ENCODE measurements at regions not wholly inside any gene's neighbourhood (a gene's known extent, or its start where the extent isn't known, plus 50 kb on each side); places are given as distances from the start of the nearest gene placed in this dataset.

DNA sequence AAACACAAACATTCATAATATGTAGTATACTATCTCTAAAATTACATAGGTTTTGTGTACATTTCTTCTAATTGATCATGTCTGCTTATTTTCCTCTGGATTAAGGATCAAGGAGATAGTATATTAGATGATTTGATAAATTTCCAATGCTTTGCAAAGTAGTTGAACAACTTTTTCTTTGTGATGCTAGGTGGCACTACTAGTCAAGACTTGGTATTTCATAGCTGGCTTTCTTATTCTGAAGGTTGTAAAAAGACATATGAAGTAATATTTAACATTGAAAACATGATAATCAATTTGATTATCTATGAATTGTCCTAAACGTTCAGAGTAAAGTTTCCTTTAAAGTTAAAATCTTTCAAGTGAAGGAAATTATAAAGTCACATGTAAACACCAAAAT is 106.1 kb upstream of the FGF10 start:
- CTCF ChIA-PET, result no interaction called here
- no peak overlapping the region for H3K4me3 ChIP-seq (ENCODE audit: control insufficient read depth in 1 of 7, extremely low read depth in 1 of 7, insufficient read depth in 4 of 7, low read depth in 2 of 7, low read length in 6 of 7)
- H3K4me1 ChIP-seq (ENCODE audit: control extremely low read depth in 1 of 4, control insufficient read depth in 4 of 4, insufficient read depth in 4 of 4, low read length in 3 of 4), result no peaks in the 10 kb centered on the region
- peaks cover 0 to 4% (median 0%) of the 10 kb centered on the region in 5 experiments for H3K9me3 ChIP-seq (ENCODE audit: control extremely low read depth in 1 of 5, control insufficient read depth in 4 of 5, insufficient read depth in 2 of 5, low read depth in 1 of 5, low read length in 4 of 5)
- no peak for DNase-seq
- no peaks in the 10 kb centered on the region for H3K36me3 ChIP-seq (ENCODE audit: control insufficient read depth in 4 of 4, insufficient read depth in 4 of 4, low read length in 3 of 4)
- H3K27ac ChIP-seq (ENCODE audit: insufficient read depth in 1 of 2, low read depth in 1 of 2, low read length in 2 of 2, poor library complexity in 1 of 2, severe bottlenecking in 2 of 2), result no peak overlapping the region
- no peaks in the 10 kb centered on the region for H3K27me3 ChIP-seq (replicated peaks in 2 of 5; ENCODE audit: control insufficient read depth in 4 of 5, insufficient read depth in 5 of 5, low read length in 4 of 5)
- no CpG with 5 or more reads among the region's 1 CpG for WGBS (ENCODE audit: insufficient coverage)
- POLR2A ChIA-PET, result no interaction called here

DNA sequence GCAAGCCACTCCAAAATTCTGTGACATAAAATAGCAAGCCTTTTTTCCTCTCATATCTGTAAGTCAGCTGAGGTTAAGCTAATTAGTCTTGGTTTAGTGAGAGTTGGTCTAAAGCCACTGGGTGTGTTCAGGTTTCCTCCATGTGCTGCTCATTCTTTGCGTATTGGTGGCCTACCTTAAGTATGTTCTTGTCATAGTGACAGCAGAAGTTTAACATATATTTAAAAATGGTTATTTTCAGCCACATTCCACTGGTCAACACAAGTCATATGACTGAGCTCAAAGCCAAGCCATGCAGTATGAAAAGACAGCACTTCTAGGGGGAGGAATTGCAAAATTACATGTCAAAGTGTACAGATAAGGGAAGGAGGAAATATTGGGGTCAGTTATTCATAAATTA is 100.5 kb upstream of the FGF10 start:
- Histone ChIP-seq H3K27ac (ENCODE audit: insufficient read depth in 1 of 2, low read depth in 1 of 2, low read length in 2 of 2, poor library complexity in 1 of 2, severe bottlenecking in 2 of 2) (no peak overlapping the region), H3K4me3 (ENCODE audit: control insufficient read depth in 1 of 7, extremely low read depth in 1 of 7, insufficient read depth in 4 of 7, low read depth in 2 of 7, low read length in 6 of 7) (no peak overlapping the region), H3K27me3 (replicated peaks in 2 of 5; ENCODE audit: control insufficient read depth in 4 of 5, insufficient read depth in 5 of 5, low read length in 4 of 5) (no peaks in the 10 kb centered on the region), H3K36me3 (ENCODE audit: control insufficient read depth in 4 of 4, insufficient read depth in 4 of 4, low read length in 3 of 4) (no peaks in the 10 kb centered on the region), H3K4me1 (ENCODE audit: control extremely low read depth in 1 of 4, control insufficient read depth in 4 of 4, insufficient read depth in 4 of 4, low read length in 3 of 4) (no peaks in the 10 kb centered on the region), H3K9me3 (ENCODE audit: control extremely low read depth in 1 of 5, control insufficient read depth in 4 of 5, insufficient read depth in 2 of 5, low read depth in 1 of 5, low read length in 4 of 5) (peaks cover 0 to 4% (median 0%) of the 10 kb centered on the region in 5 experiments)
- CTCF ChIA-PET, result interaction anchor here (0.7 kb wide), 1 partner anchor 51 kb away, joined by 3 read pairs; no protein-coding TSS in a partner anchor
- POLR2A ChIA-PET, result no interaction called here
- no peak for DNase-seq
- no CpG with 5 or more reads among the region's 1 CpG for WGBS (ENCODE audit: insufficient coverage)

DNA sequence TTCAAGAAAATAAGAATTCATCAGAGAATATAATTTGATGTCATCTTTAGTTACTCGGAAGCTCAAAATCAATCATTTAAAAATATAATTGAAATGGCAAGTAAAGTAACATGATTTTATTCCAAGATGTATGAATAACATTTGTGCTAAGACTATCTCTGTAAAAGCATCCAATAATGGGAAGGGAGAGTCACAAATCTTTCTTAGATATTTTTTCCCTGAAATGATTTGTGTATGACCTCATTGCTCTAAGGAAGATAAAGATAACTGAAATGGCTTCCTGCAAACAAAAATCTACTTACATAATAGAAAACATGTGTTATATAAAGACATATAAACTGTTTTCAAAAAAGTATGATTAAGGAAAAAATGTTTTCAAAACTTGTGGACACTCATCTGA is 97.4 kb upstream of the FGF10 start:
- DNase-seq, result no peak
- Histone ChIP-seq H3K4me1 (ENCODE audit: control extremely low read depth in 1 of 4, control insufficient read depth in 4 of 4, insufficient read depth in 4 of 4, low read length in 3 of 4) (no peaks in the 10 kb centered on the region), H3K27me3 (replicated peaks in 2 of 5; ENCODE audit: control insufficient read depth in 4 of 5, insufficient read depth in 5 of 5, low read length in 4 of 5) (no peaks in the 10 kb centered on the region), H3K36me3 (ENCODE audit: control insufficient read depth in 4 of 4, insufficient read depth in 4 of 4, low read length in 3 of 4) (no peaks in the 10 kb centered on the region), H3K9me3 (ENCODE audit: control extremely low read depth in 1 of 5, control insufficient read depth in 4 of 5, insufficient read depth in 2 of 5, low read depth in 1 of 5, low read length in 4 of 5) (no peaks in the 10 kb centered on the region), H3K4me3 (ENCODE audit: control insufficient read depth in 1 of 7, extremely low read depth in 1 of 7, insufficient read depth in 4 of 7, low read depth in 2 of 7, low read length in 6 of 7) (no peak overlapping the region), H3K27ac (ENCODE audit: insufficient read depth in 1 of 2, low read depth in 1 of 2, low read length in 2 of 2, poor library complexity in 1 of 2, severe bottlenecking in 2 of 2) (no peak overlapping the region)
- no CpG with 5 or more reads among the region's 1 CpG for WGBS (ENCODE audit: insufficient coverage)
- ChIA-PET CTCF (no interaction called here), POLR2A (no interaction called here)

DNA sequence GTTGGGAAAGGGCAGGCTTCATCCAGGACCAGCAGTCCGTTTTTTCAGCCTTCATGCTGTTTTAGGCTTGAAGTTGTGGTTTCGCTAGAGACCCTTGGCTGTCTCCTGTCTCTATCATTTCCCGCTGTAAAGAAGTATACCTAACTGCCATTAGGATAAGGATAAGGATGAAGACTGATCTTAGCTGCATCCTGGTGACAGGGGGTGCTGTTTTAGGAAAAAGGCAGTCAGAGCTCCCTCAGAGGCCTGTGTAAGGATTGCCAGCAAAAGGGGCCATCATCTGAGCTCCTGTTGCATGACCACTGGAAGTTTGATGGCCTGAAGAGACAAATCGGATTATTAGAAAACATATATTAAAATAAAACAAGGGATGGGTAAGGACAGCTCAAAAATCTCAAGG is 64.8 kb upstream of the FGF10 start:
- DNase-seq, result no peak
- H3K27me3 ChIP-seq (replicated peaks in 2 of 5; ENCODE audit: control insufficient read depth in 4 of 5, insufficient read depth in 5 of 5, low read length in 4 of 5), result no peaks in the 10 kb centered on the region
- H3K9me3 ChIP-seq (ENCODE audit: control extremely low read depth in 1 of 5, control insufficient read depth in 4 of 5, insufficient read depth in 2 of 5, low read depth in 1 of 5, low read length in 4 of 5), result peaks cover 0 to 1% (median 0%) of the 10 kb centered on the region in 5 experiments
- no peak overlapping the region for H3K4me3 ChIP-seq (ENCODE audit: control insufficient read depth in 1 of 7, extremely low read depth in 1 of 7, insufficient read depth in 4 of 7, low read depth in 2 of 7, low read length in 6 of 7)
- H3K27ac ChIP-seq (ENCODE audit: insufficient read depth in 1 of 2, low read depth in 1 of 2, low read length in 2 of 2, poor library complexity in 1 of 2, severe bottlenecking in 2 of 2), result no peak overlapping the region
- H3K36me3 ChIP-seq (ENCODE audit: control insufficient read depth in 4 of 4, insufficient read depth in 4 of 4, low read length in 3 of 4), result no peaks in the 10 kb centered on the region
- CTCF ChIA-PET, result no interaction called here
- H3K4me1 ChIP-seq (ENCODE audit: control extremely low read depth in 1 of 4, control insufficient read depth in 4 of 4, insufficient read depth in 4 of 4, low read length in 3 of 4), result no peaks in the 10 kb centered on the region
- WGBS (ENCODE audit: insufficient coverage), result 100% methylated on average over 2 of the region's 4 CpGs
- POLR2A ChIA-PET, result no interaction called here

DNA sequence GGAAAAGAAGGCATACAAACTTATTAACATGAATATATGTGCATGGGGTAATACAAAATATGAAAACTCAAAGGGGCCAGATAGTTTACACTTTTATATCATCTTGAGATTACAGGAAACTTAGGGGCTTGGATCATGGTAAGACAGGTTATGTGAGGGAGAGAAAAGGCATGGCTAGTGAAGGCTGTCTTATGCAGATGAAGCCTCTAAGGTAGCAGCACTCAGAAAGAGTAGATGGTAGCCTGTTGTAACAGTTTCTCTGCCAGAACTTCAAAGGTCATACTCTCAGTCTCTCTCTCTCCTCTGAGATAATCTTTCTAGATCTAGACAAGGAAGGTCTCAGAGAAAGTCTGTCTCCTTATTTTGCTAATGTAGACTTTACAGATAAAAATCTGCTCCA is 57.2 kb upstream of the FGF10 start:
- DNase-seq, result no peak
- ChIA-PET CTCF (no interaction called here), POLR2A (no interaction called here)
- Histone ChIP-seq H3K9me3 (ENCODE audit: control extremely low read depth in 1 of 5, control insufficient read depth in 4 of 5, insufficient read depth in 2 of 5, low read depth in 1 of 5, low read length in 4 of 5) (no peaks in the 10 kb centered on the region), H3K4me1 (ENCODE audit: control extremely low read depth in 1 of 4, control insufficient read depth in 4 of 4, insufficient read depth in 4 of 4, low read length in 3 of 4) (no peaks in the 10 kb centered on the region), H3K36me3 (ENCODE audit: control insufficient read depth in 4 of 4, insufficient read depth in 4 of 4, low read length in 3 of 4) (no peaks in the 10 kb centered on the region), H3K27ac (ENCODE audit: insufficient read depth in 1 of 2, low read depth in 1 of 2, low read length in 2 of 2, poor library complexity in 1 of 2, severe bottlenecking in 2 of 2) (no peak overlapping the region), H3K4me3 (ENCODE audit: control insufficient read depth in 1 of 7, extremely low read depth in 1 of 7, insufficient read depth in 4 of 7, low read depth in 2 of 7, low read length in 6 of 7) (no peak overlapping the region), H3K27me3 (replicated peaks in 2 of 5; ENCODE audit: control insufficient read depth in 4 of 5, insufficient read depth in 5 of 5, low read length in 4 of 5) (no peaks in the 10 kb centered on the region)

DNA sequence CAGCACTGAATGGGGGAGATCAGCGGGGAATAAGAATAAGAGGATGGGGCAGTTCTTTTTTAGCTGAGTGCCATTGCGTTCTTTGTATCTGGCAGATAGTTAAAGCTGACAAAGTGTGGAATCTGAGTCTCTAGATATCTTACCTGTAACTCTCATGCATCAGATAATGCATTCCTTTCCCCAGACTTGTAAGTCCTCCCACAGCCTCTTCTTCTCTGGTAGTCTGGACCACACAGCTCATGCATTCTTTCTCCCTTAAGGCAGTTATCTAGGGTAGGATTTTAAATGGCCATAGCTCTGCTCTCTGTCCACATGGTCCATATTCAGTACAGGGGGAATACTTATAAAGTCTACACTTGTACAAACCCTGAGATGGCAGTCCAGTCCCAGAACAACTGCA is 54.0 kb upstream of the FGF10 start:
- Histone ChIP-seq H3K27me3 (replicated peaks in 2 of 5; ENCODE audit: control insufficient read depth in 4 of 5, insufficient read depth in 5 of 5, low read length in 4 of 5) (no peaks in the 10 kb centered on the region), H3K9me3 (ENCODE audit: control extremely low read depth in 1 of 5, control insufficient read depth in 4 of 5, insufficient read depth in 2 of 5, low read depth in 1 of 5, low read length in 4 of 5) (no peaks in the 10 kb centered on the region), H3K4me1 (ENCODE audit: control extremely low read depth in 1 of 4, control insufficient read depth in 4 of 4, insufficient read depth in 4 of 4, low read length in 3 of 4) (no peaks in the 10 kb centered on the region), H3K27ac (ENCODE audit: insufficient read depth in 1 of 2, low read depth in 1 of 2, low read length in 2 of 2, poor library complexity in 1 of 2, severe bottlenecking in 2 of 2) (no peak overlapping the region), H3K36me3 (ENCODE audit: control insufficient read depth in 4 of 4, insufficient read depth in 4 of 4, low read length in 3 of 4) (no peaks in the 10 kb centered on the region), H3K4me3 (ENCODE audit: control insufficient read depth in 1 of 7, extremely low read depth in 1 of 7, insufficient read depth in 4 of 7, low read depth in 2 of 7, low read length in 6 of 7) (no peak overlapping the region)
- ChIA-PET CTCF (no interaction called here), POLR2A (no interaction called here)
- no peak for DNase-seq
- 100% methylated on average over 1 of the region's 2 CpGs for WGBS (ENCODE audit: insufficient coverage)

DNA sequence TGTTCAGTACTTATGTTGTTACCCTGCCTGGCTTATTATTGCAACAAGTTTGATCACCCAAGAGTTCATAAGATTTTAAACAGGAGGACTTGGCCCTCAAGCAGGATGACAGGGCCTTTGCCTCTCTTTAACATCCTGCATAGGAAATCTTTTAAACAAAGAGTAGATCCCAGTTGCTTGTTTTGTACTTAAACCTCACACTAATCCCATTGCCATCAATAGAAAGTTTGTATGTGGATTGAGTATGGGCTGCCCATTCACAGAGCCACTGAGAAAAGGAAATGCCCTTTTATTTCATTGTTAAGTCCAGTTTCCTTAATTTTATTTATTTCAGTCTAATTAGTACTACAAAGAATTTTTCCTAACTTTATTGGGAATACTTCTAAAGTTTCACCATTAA is 52.2 kb upstream of the FGF10 start:
- no peaks in the 10 kb centered on the region for H3K4me1 ChIP-seq (ENCODE audit: control extremely low read depth in 1 of 4, control insufficient read depth in 4 of 4, insufficient read depth in 4 of 4, low read length in 3 of 4)
- no peak overlapping the region for H3K27ac ChIP-seq (ENCODE audit: insufficient read depth in 1 of 2, low read depth in 1 of 2, low read length in 2 of 2, poor library complexity in 1 of 2, severe bottlenecking in 2 of 2)
- H3K36me3 ChIP-seq (ENCODE audit: control insufficient read depth in 4 of 4, insufficient read depth in 4 of 4, low read length in 3 of 4), result no peaks in the 10 kb centered on the region
- H3K9me3 ChIP-seq (ENCODE audit: control extremely low read depth in 1 of 5, control insufficient read depth in 4 of 5, insufficient read depth in 2 of 5, low read depth in 1 of 5, low read length in 4 of 5), result no peaks in the 10 kb centered on the region
- no peak overlapping the region for H3K4me3 ChIP-seq (ENCODE audit: control insufficient read depth in 1 of 7, extremely low read depth in 1 of 7, insufficient read depth in 4 of 7, low read depth in 2 of 7, low read length in 6 of 7)
- POLR2A ChIA-PET, result no interaction called here
- H3K27me3 ChIP-seq (replicated peaks in 2 of 5; ENCODE audit: control insufficient read depth in 4 of 5, insufficient read depth in 5 of 5, low read length in 4 of 5), result no peaks in the 10 kb centered on the region
- DNase-seq, result no peak
- CTCF ChIA-PET, result no interaction called here

DNA sequence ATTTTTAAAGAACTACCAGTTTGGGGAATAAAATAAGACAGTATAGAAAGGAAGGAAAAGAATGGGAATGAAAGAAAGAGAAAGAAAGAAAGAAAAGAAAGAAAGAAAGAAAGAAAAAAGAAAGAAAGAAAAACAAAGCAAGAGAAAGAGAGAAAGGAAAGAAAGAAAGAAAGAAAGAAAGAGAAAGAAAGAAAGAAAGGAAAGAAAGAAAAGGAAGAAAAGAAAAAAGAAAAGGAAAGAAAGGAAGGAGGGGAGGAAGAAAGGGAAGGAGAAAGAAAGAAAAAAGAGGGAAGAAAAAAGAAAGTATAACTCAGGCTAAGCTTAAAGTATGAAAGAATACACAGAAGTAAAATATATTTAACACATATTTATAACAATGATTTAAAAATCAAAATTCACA is 51.0 kb upstream of the FGF10 start:
- no peak for DNase-seq
- H3K27ac ChIP-seq (ENCODE audit: insufficient read depth in 1 of 2, low read depth in 1 of 2, low read length in 2 of 2, poor library complexity in 1 of 2, severe bottlenecking in 2 of 2), result no peak overlapping the region
- no peaks in the 10 kb centered on the region for H3K36me3 ChIP-seq (ENCODE audit: control insufficient read depth in 4 of 4, insufficient read depth in 4 of 4, low read length in 3 of 4)
- no peak overlapping the region for H3K4me3 ChIP-seq (ENCODE audit: control insufficient read depth in 1 of 7, extremely low read depth in 1 of 7, insufficient read depth in 4 of 7, low read depth in 2 of 7, low read length in 6 of 7)
- no peaks in the 10 kb centered on the region for H3K9me3 ChIP-seq (ENCODE audit: control extremely low read depth in 1 of 5, control insufficient read depth in 4 of 5, insufficient read depth in 2 of 5, low read depth in 1 of 5, low read length in 4 of 5)
- H3K4me1 ChIP-seq (ENCODE audit: control extremely low read depth in 1 of 4, control insufficient read depth in 4 of 4, insufficient read depth in 4 of 4, low read length in 3 of 4), result no peaks in the 10 kb centered on the region
- CTCF ChIA-PET, result no interaction called here
- POLR2A ChIA-PET, result no interaction called here
- H3K27me3 ChIP-seq (replicated peaks in 2 of 5; ENCODE audit: control insufficient read depth in 4 of 5, insufficient read depth in 5 of 5, low read length in 4 of 5), result no peaks in the 10 kb centered on the region
